Glutamatergic neuron (in vitro differentiated cells): ENCODE measurements at regions not wholly inside any gene's neighbourhood (a gene's known extent, or its start where the extent isn't known, plus 50 kb on each side); places are given as distances from the start of the nearest gene placed in this dataset.

Experiments
- DNase-seq: peaks from one replicate; pipeline ENCODE4 v3.0.0; 2022
- H3K27ac Mint-ChIP-seq: one replicate; pipeline ENCODE4 v1.8.0; 2020; ENCODE audit warnings: mild to moderate bottlenecking, mixed read lengths, inconsistent platforms; ENCODE audit not compliant: unreplicated experiment
- H3K27me3 Mint-ChIP-seq: one replicate; pipeline ENCODE4 v1.8.0; 2020; ENCODE audit warnings: mild to moderate bottlenecking, moderate library complexity, mixed read lengths, inconsistent platforms; ENCODE audit not compliant: unreplicated experiment
- H3K36me3 Mint-ChIP-seq: one replicate; pipeline ENCODE4 v1.8.0; 2020; ENCODE audit warnings: mild to moderate bottlenecking, mixed read lengths, inconsistent platforms; ENCODE audit not compliant: unreplicated experiment
- H3K4me1 Mint-ChIP-seq: one replicate; pipeline ENCODE4 v1.8.0; 2020; ENCODE audit warnings: mild to moderate bottlenecking, low read depth, mixed read lengths, inconsistent platforms; ENCODE audit not compliant: unreplicated experiment
- H3K4me3 Mint-ChIP-seq: one replicate; pipeline ENCODE4 v1.8.0; 2020; ENCODE audit warnings: mild to moderate bottlenecking, mixed read lengths, inconsistent platforms; ENCODE audit not compliant: unreplicated experiment
- H3K9me3 Mint-ChIP-seq: one replicate; pipeline ENCODE4 v1.8.0; 2020; ENCODE audit warnings: mild to moderate bottlenecking, moderate library complexity, mixed read lengths, inconsistent platforms; ENCODE audit not compliant: unreplicated experiment
- TF ChIP-seq, protein P1 (sequence below): fragments of 200-600 bp; sonication (generic); IDR thresholded peaks from one replicate; pipeline ENCODE4 v1.5.0; 2021; ENCODE audit not compliant: partially characterized antibody, unreplicated experiment

DNA sequence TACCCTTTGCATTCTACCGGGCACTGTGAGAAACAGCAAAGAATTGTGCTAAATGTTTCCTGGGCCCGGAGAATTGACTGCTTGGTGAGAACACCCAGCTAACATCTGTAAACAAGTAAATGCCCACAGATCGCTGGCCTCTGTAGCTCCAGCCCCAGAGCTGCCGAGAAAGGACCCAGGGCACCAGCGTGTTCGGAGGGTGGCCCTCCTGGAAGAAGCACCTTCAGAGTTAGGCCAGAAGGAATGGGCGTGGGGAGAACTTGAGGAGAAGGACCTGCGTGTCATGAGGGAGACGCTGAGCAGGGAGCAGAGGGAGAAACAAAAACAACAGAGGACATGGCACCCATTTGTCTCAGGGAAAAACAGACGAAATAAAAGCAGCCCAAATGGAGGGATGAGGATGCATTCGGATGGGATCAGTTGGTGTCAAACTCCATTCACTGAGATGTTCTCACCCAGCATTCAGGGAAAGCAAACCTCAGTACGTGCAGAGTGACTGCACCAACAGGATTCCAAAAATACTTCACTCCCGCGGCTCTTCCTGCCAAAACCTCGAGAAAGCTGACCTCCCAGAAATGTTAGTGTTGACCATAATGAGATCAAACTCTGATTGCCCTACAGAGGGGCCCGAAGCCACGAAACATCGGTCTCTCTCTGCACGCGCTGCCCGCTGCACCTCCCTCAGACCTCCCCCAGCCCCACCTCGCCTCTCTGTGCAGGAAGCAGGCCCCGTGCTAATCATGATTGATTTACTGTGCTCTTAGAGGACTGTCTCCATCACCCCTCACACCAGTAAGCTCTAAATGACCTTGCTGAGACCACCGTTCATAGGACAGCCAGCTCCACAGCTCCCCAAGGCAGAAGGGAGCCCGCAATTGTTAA lies 376.3 kb upstream of the SALL3 start:
- H3K27ac Mint-ChIP-seq: no peak overlapping the region
- H3K9me3 Mint-ChIP-seq: peaks cover 3% of the 10 kb centered on the region
- H3K4me1 Mint-ChIP-seq: no peaks in the 10 kb centered on the region
- TF ChIP-seq, protein P1, sequence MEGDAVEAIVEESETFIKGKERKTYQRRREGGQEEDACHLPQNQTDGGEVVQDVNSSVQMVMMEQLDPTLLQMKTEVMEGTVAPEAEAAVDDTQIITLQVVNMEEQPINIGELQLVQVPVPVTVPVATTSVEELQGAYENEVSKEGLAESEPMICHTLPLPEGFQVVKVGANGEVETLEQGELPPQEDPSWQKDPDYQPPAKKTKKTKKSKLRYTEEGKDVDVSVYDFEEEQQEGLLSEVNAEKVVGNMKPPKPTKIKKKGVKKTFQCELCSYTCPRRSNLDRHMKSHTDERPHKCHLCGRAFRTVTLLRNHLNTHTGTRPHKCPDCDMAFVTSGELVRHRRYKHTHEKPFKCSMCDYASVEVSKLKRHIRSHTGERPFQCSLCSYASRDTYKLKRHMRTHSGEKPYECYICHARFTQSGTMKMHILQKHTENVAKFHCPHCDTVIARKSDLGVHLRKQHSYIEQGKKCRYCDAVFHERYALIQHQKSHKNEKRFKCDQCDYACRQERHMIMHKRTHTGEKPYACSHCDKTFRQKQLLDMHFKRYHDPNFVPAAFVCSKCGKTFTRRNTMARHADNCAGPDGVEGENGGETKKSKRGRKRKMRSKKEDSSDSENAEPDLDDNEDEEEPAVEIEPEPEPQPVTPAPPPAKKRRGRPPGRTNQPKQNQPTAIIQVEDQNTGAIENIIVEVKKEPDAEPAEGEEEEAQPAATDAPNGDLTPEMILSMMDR: no peak
- DNase-seq: no peak
- H3K36me3 Mint-ChIP-seq: peaks cover 10% of the 10 kb centered on the region
- H3K4me3 Mint-ChIP-seq: no peak overlapping the region
- no peaks in the 10 kb centered on the region for H3K27me3 Mint-ChIP-seq

DNA sequence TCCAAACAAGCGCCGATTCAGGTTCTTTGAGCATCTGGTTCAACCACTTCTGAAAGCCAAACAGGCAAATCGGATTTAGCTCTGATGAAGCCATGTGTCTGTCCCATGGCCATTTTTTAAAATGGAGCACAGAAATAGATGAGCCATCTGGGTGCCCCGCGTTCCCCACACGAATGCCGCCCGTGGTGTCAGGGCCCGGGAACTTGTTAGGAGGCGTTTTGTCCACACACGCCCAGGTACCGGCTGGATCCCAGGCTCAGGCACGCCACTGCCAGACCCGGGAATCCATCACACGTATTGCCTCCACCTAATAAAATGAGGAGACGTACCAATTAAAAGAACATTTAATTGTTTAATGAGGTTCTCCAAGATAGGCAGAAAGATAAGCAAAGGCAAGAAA lies 374.4 kb upstream of the SALL3 start:
- H3K9me3 Mint-ChIP-seq: peaks cover 3% of the 10 kb centered on the region
- no peaks in the 10 kb centered on the region for H3K27me3 Mint-ChIP-seq
- no peak overlapping the region for H3K4me3 Mint-ChIP-seq
- peaks cover 10% of the 10 kb centered on the region for H3K36me3 Mint-ChIP-seq
- no peak overlapping the region for H3K27ac Mint-ChIP-seq
- no peak for DNase-seq
- TF ChIP-seq, protein P1: no peak
- no peaks in the 10 kb centered on the region for H3K4me1 Mint-ChIP-seq

DNA sequence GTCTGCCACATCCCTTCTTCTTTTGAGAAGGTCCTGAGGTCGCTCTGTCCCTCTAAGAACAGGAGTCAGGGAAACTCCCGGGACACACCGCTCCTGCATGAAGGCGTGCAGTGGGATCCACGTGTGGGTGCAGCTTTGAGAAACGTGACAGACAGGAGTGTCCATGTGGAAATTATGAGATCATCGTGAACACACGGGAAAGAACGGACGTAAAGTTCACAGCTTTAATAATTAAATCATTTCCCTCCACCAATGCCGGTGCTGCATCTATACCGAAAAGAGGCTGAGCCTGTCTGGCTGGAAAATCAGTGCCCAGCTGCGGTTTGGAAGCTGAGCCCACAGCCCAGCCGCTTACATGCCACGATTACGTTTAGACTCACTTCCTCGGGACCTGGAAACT lies 372.4 kb upstream of the SALL3 start:
- Mint-ChIP-seq H3K4me1 (no peaks in the 10 kb centered on the region), H3K9me3 (peaks cover 3% of the 10 kb centered on the region), H3K4me3 (no peak overlapping the region), H3K27me3 (no peaks in the 10 kb centered on the region), H3K36me3 (peaks cover 10% of the 10 kb centered on the region), H3K27ac (no peak overlapping the region)
- no peak for DNase-seq
- TF ChIP-seq, protein P1: no peak

DNA sequence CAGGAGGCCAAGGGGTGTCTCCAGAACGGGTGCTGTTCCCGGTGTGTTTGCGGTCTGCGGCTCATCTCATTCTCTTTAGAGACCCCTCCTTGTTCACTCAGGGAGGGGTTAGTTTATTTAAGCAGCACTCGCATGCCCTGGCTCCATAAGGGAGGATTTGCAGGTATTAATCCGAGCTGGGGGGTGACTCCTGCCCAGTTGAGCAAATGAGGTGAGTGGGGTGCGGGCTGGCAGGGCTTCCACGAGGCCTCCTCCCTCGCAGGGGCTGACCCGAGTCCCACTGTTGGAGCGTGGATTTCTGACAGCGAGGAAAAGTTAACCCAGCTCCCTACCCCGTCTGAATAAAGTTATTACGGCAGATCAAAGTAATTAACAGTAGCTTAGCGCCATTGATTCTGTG lies 371.8 kb upstream of the SALL3 start:
- H3K4me1 Mint-ChIP-seq: no peaks in the 10 kb centered on the region
- no peak overlapping the region for H3K27ac Mint-ChIP-seq
- TF ChIP-seq, protein P1: no peak
- no peak for DNase-seq
- H3K9me3 Mint-ChIP-seq: peaks cover 3% of the 10 kb centered on the region
- peaks cover 10% of the 10 kb centered on the region for H3K36me3 Mint-ChIP-seq
- no peaks in the 10 kb centered on the region for H3K27me3 Mint-ChIP-seq
- no peak overlapping the region for H3K4me3 Mint-ChIP-seq

DNA sequence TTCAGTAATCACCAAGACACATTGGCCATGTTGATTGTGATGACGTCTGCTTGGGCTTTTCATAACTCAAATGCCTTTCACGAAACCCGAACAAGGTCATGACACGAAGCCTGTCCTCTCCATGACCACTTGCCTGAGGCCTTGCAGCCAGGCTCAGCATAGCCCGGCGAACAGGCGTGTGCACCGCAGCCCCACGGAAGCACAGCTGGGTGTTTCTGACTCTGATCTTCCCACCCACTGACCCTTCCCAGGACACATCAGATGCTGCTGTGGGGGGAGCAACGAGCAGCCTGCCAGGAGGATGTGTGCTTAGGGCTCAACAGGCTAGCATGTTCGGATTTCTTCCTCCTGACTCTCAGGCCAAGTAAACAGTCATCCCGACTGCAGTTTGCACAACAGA lies 369.4 kb upstream of the SALL3 start:
- TF ChIP-seq, protein P1: no peak
- Mint-ChIP-seq H3K4me3 (no peak overlapping the region), H3K27ac (no peak overlapping the region), H3K4me1 (no peaks in the 10 kb centered on the region), H3K9me3 (peaks cover 4% of the 10 kb centered on the region), H3K36me3 (peaks cover 12% of the 10 kb centered on the region), H3K27me3 (no peaks in the 10 kb centered on the region)
- no peak for DNase-seq
